ENCODE measurements at regions not wholly inside any gene's neighbourhood (a gene's known extent, or its start where the extent isn't known, plus 50 kb on each side); places are given as distances from the start of the nearest gene placed in this dataset.

DNA sequence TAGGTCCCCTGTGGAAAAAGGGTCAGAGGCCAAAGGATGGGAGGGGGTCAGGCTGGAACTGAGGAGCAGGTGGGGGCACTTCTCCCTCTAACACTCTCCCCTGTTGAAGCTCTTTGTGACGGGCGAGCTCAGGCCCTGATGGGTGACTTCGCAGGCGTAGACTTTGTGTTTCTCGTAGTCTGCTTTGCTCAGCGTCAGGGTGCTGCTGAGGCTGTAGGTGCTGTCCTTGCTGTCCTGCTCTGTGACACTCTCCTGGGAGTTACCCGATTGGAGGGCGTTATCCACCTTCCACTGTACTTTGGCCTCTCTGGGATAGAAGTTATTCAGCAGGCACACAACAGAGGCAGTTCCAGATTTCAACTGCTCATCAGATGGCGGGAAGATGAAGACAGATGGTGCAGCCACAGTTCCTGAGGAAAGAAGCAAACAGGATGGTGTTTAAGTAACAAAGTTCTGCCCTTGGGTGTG is 165.8 kb downstream of the RPIA start:
- no peaks in the 10 kb centered on the region; the same call in 1 of the 2 replicates for H3K36me3 Mint-ChIP-seq
- peaks cover 13% of the 10 kb centered on the region for H3K9me3 Mint-ChIP-seq
- H3K4me3 Mint-ChIP-seq: no peak overlapping the region
- DNase-seq (ENCODE audit: low spot score): no peak
- CTCF ChIA-PET: interaction anchor here (2.3 to 3.6 kb wide), 2 partner anchors 23 to 25 kb away, joined by 9 to 25 read pairs; no protein-coding TSS in a partner anchor
- ATAC-seq: no peak
- peaks cover 35% of the 10 kb centered on the region for H3K4me1 Mint-ChIP-seq
- POLR2A ChIA-PET: no interaction called here
- peak overlapping the region; percentile 74; the same call in 1 of the 2 replicates for H3K27ac Mint-ChIP-seq
- TF ChIP-seq ZNF138 (CRISPR knock-in tag; conservative IDR thresholded peaks at IDR 0.05) (no peak), MXD4 (CRISPR knock-in tag; IDR thresholded peaks at IDR 0.05; ENCODE audit: borderline replicate concordance) (no peak), ZNF671 (CRISPR knock-in tag; IDR thresholded peaks at IDR 0.05) (no peak), TCF7 (CRISPR knock-in tag; IDR thresholded peaks at IDR 0.05; ENCODE audit: low read depth) (no peak)
- TF ChIP-seq, protein P1, sequence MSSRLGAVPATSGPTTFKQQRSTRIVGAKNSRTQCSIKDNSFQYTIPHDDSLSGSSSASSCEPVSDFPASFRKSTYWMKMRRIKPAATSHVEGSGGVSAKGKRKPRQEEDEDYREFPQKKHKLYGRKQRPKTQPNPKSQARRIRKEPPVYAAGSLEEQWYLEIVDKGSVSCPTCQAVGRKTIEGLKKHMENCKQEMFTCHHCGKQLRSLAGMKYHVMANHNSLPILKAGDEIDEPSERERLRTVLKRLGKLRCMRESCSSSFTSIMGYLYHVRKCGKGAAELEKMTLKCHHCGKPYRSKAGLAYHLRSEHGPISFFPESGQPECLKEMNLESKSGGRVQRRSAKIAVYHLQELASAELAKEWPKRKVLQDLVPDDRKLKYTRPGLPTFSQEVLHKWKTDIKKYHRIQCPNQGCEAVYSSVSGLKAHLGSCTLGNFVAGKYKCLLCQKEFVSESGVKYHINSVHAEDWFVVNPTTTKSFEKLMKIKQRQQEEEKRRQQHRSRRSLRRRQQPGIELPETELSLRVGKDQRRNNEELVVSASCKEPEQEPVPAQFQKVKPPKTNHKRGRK (CRISPR knock-in tag; IDR thresholded peaks at IDR 0.05; ENCODE audit: borderline replicate concordance): no peak
- TF ChIP-seq, protein P2, sequence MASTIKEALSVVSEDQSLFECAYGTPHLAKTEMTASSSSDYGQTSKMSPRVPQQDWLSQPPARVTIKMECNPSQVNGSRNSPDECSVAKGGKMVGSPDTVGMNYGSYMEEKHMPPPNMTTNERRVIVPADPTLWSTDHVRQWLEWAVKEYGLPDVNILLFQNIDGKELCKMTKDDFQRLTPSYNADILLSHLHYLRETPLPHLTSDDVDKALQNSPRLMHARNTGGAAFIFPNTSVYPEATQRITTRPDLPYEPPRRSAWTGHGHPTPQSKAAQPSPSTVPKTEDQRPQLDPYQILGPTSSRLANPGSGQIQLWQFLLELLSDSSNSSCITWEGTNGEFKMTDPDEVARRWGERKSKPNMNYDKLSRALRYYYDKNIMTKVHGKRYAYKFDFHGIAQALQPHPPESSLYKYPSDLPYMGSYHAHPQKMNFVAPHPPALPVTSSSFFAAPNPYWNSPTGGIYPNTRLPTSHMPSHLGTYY (CRISPR knock-in tag; IDR thresholded peaks at IDR 0.05): no peak
- TF ChIP-seq, protein P3, sequence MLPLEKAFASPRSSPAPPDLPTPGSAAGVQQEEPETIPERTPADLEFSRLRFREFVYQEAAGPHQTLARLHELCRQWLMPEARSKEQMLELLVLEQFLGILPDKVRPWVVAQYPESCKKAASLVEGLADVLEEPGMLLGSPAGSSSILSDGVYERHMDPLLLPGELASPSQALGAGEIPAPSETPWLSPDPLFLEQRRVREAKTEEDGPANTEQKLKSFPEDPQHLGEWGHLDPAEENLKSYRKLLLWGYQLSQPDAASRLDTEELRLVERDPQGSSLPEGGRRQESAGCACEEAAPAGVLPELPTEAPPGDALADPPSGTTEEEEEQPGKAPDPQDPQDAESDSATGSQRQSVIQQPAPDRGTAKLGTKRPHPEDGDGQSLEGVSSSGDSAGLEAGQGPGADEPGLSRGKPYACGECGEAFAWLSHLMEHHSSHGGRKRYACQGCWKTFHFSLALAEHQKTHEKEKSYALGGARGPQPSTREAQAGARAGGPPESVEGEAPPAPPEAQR (CRISPR knock-in tag; IDR thresholded peaks at IDR 0.05): no peak
- TF ChIP-seq, protein P4, sequence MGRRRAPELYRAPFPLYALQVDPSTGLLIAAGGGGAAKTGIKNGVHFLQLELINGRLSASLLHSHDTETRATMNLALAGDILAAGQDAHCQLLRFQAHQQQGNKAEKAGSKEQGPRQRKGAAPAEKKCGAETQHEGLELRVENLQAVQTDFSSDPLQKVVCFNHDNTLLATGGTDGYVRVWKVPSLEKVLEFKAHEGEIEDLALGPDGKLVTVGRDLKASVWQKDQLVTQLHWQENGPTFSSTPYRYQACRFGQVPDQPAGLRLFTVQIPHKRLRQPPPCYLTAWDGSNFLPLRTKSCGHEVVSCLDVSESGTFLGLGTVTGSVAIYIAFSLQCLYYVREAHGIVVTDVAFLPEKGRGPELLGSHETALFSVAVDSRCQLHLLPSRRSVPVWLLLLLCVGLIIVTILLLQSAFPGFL (CRISPR knock-in tag; IDR thresholded peaks at IDR 0.05; ENCODE audit: borderline replicate concordance): no peak
- H3K27me3 Mint-ChIP-seq (ENCODE audit: low read depth): no peaks in the 10 kb centered on the region; the same call in 1 of the 2 replicates

DNA sequence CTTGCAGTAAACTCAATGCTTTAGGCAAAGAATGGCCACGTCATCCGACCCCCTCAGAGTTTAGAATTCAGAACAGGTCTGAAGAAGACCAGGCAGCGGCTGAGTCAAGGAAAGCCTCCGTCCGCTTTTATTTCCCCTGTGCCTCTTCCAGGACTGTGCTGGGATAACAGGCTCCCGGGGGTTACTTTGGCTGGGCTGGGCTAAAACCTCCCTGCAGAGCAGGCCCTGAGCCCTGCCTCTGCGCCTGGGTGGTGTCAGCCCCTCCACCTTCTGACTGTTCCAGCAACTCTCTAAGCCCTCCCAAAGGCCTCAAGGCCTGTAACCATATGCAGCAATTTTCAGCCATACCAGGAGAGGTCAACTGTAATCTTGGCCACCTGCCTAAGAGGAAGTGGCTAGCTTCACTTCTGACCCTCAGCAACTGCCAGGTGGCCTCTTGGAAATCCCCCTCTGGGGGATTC is 166.5 kb downstream of the RPIA start:
- Mint-ChIP-seq H3K27me3 (ENCODE audit: low read depth) (no peaks in the 10 kb centered on the region; the same call in 1 of the 2 replicates), H3K9me3 (peaks cover 13% of the 10 kb centered on the region), H3K4me1 (peaks cover 35% of the 10 kb centered on the region), H3K4me3 (no peak overlapping the region), H3K27ac (peak overlapping the region; percentile 35; the same call in 1 of the 2 replicates), H3K36me3 (no peaks in the 10 kb centered on the region; the same call in 1 of the 2 replicates)
- ATAC-seq: peak; percentile 86
- ChIA-PET CTCF (interaction anchor here (1.4 to 3.6 kb wide), 3 partner anchors 22 to 44 kb away, joined by 3 to 25 read pairs (median 9); no protein-coding TSS in a partner anchor), POLR2A (no interaction called here)
- peak; percentile 19 for DNase-seq (ENCODE audit: low spot score)
- TF ChIP-seq, protein P5, sequence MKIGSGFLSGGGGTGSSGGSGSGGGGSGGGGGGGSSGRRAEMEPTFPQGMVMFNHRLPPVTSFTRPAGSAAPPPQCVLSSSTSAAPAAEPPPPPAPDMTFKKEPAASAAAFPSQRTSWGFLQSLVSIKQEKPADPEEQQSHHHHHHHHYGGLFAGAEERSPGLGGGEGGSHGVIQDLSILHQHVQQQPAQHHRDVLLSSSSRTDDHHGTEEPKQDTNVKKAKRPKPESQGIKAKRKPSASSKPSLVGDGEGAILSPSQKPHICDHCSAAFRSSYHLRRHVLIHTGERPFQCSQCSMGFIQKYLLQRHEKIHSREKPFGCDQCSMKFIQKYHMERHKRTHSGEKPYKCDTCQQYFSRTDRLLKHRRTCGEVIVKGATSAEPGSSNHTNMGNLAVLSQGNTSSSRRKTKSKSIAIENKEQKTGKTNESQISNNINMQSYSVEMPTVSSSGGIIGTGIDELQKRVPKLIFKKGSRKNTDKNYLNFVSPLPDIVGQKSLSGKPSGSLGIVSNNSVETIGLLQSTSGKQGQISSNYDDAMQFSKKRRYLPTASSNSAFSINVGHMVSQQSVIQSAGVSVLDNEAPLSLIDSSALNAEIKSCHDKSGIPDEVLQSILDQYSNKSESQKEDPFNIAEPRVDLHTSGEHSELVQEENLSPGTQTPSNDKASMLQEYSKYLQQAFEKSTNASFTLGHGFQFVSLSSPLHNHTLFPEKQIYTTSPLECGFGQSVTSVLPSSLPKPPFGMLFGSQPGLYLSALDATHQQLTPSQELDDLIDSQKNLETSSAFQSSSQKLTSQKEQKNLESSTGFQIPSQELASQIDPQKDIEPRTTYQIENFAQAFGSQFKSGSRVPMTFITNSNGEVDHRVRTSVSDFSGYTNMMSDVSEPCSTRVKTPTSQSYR (CRISPR knock-in tag; IDR thresholded peaks at IDR 0.05): no peak
- TF ChIP-seq GABPB1 (CRISPR knock-in tag; IDR thresholded peaks at IDR 0.05) (no peak), ZNF121 (CRISPR knock-in tag; IDR thresholded peaks at IDR 0.05) (no peak), NR2C2 (CRISPR knock-in tag; IDR thresholded peaks at IDR 0.05) (no peak), NFE2L1 (CRISPR knock-in tag; IDR thresholded peaks at IDR 0.05) (no peak), KAT7 (CRISPR knock-in tag; IDR thresholded peaks at IDR 0.05; ENCODE audit: borderline replicate concordance) (no peak), RELA (CRISPR knock-in tag; IDR thresholded peaks at IDR 0.05; ENCODE audit: borderline replicate concordance) (no peak), JAZF1 (CRISPR knock-in tag; IDR thresholded peaks at IDR 0.05) (no peak), GRHL2 (CRISPR knock-in tag; IDR thresholded peaks at IDR 0.05; ENCODE audit: insufficient replicate concordance, severe bottlenecking) (no peak)
- TF ChIP-seq, protein P6, sequence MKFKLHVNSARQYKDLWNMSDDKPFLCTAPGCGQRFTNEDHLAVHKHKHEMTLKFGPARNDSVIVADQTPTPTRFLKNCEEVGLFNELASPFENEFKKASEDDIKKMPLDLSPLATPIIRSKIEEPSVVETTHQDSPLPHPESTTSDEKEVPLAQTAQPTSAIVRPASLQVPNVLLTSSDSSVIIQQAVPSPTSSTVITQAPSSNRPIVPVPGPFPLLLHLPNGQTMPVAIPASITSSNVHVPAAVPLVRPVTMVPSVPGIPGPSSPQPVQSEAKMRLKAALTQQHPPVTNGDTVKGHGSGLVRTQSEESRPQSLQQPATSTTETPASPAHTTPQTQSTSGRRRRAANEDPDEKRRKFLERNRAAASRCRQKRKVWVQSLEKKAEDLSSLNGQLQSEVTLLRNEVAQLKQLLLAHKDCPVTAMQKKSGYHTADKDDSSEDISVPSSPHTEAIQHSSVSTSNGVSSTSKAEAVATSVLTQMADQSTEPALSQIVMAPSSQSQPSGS (CRISPR knock-in tag; IDR thresholded peaks at IDR 0.05; ENCODE audit: borderline replicate concordance, low read depth): no peak
- TF ChIP-seq, protein P7, sequence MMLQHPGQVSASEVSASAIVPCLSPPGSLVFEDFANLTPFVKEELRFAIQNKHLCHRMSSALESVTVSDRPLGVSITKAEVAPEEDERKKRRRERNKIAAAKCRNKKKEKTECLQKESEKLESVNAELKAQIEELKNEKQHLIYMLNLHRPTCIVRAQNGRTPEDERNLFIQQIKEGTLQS (CRISPR knock-in tag; conservative IDR thresholded peaks at IDR 0.05): no peak
- TF ChIP-seq, protein P8, sequence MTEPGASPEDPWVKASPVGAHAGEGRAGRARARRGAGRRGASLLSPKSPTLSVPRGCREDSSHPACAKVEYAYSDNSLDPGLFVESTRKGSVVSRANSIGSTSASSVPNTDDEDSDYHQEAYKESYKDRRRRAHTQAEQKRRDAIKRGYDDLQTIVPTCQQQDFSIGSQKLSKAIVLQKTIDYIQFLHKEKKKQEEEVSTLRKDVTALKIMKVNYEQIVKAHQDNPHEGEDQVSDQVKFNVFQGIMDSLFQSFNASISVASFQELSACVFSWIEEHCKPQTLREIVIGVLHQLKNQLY (CRISPR knock-in tag; IDR thresholded peaks at IDR 0.05): no peak
- TF ChIP-seq, protein P9, sequence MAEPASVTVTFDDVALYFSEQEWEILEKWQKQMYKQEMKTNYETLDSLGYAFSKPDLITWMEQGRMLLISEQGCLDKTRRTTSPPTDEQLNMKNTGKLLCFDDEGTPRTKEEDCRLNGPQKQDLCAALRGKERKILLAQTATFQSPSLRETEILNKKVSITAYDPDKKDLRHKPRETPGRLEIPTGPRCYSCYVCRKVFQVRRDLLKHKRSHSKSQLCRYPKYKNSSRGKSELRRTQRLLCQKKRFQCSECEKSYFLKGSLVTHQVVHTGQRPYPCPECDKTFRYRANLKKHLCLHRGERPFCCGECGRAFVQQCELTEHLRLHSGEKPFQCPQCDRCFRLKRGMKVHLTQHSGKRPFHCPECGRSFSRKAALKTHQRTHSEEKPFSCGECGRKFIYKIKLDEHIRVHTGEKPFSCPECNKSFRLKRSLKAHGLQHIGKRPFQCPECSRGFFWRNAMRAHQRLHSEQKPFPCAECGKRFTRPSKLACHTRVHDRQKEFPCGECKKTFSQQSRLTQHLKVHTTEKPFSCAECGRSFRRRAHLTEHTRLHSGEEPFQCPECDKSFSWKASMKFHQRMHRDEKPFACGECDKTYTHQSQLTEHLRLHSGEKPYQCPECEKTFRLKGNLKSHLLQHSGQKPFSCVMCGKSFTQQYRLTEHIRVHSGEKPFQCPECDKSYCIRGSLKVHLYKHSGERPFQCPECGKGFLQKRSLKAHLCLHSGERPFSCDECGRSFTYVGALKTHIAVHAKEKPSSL (CRISPR knock-in tag; conservative IDR thresholded peaks at IDR 0.05): no peak
